Calu3 (cell line): ENCODE measurements at regions not wholly inside any gene's neighbourhood (a gene's known extent, or its start where the extent isn't known, plus 50 kb on each side); places are given as distances from the start of the nearest gene placed in this dataset.

ENCODE experiments used
- BruUV-seq: library from RNA; stranded (reverse); fragments of 400-500 nt; replicated peaks from 2 replicates; lab custom pipeline; 2021; lab: Mats Ljungman, UMichigan
- CTCF ChIA-PET: fragments of 300-600 bp; sonication (Branson Sonifier 250); formaldehyde crosslinking; loops from one replicate; lab custom pipeline; 2022; ENCODE audit warnings: antibody characterized with exemption; lab: Charles Lee
- DNase-seq: peaks from one replicate; pipeline ENCODE4 v3.0.0; 2022
- H3K27ac Mint-ChIP-seq: one replicate; pipeline ENCODE4 v1.8.0; 2022; ENCODE audit warnings: mixed read lengths; ENCODE audit not compliant: unreplicated experiment
- H3K27me3 Mint-ChIP-seq: one replicate; pipeline ENCODE4 v1.8.0; 2022; ENCODE audit warnings: mixed read lengths; ENCODE audit not compliant: unreplicated experiment
- H3K36me3 Mint-ChIP-seq: one replicate; pipeline ENCODE4 v1.8.0; 2022; ENCODE audit warnings: mild to moderate bottlenecking, moderate library complexity, mixed read lengths; ENCODE audit not compliant: insufficient read depth, unreplicated experiment
- H3K4me1 Mint-ChIP-seq: one replicate; pipeline ENCODE4 v1.8.0; 2022; ENCODE audit warnings: mild to moderate bottlenecking, low read depth, mixed read lengths; ENCODE audit not compliant: unreplicated experiment
- H3K4me3 Mint-ChIP-seq: one replicate; pipeline ENCODE4 v1.8.0; 2022; ENCODE audit warnings: mild to moderate bottlenecking, low read depth, moderate library complexity, mixed read lengths; ENCODE audit not compliant: unreplicated experiment
- H3K9me3 Mint-ChIP-seq: one replicate; pipeline ENCODE4 v1.8.0; 2022; ENCODE audit warnings: low read depth, mixed read lengths; ENCODE audit not compliant: unreplicated experiment
- intact Hi-C: fragments of 100-400 bp; cut with micrococcal nuclease; formaldehyde crosslinking; loops from one replicate; pipeline ENCODE4 v1.10.0; 2022; ENCODE audit not compliant: unreplicated experiment
- TF ChIP-seq, protein P1 (sequence below): fragments of 200-600 bp; IDR thresholded peaks from one replicate; pipeline ENCODE4 v1.8.0; 2022; ENCODE audit warnings: antibody characterized with exemption; ENCODE audit not compliant: unreplicated experiment

DNA sequence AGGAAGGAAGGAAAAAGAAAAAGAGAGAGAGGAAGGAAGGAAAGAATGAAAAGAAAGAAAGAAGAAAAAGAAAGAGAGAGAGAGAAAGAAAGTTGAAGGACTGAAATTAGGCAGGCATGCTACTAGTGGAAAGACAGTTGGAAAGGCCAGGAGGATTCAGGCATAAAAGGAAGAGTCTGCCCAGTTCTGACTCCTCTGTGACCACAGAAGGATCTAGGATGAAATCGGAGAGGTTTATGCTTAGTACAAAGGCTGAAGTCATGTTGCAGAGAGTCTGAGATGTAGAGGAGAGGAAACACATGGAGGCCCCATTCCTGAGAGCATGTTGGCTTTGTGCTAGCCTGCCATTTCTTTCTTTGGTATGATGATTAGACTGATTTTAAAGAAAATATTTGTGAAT lies 246.5 kb upstream of the ARGLU1 start:
- intact Hi-C loops, result no loop called here
- Mint-ChIP-seq H3K4me1 (no peaks in the 10 kb centered on the region), H3K27me3 (no peaks in the 10 kb centered on the region), H3K27ac (no peak overlapping the region), H3K36me3 (no peaks in the 10 kb centered on the region), H3K4me3 (no peak overlapping the region), H3K9me3 (peaks cover 3% of the 10 kb centered on the region)
- DNase-seq, result no peak
- BruUV-seq, result no TSS peak
- TF ChIP-seq, protein P1, sequence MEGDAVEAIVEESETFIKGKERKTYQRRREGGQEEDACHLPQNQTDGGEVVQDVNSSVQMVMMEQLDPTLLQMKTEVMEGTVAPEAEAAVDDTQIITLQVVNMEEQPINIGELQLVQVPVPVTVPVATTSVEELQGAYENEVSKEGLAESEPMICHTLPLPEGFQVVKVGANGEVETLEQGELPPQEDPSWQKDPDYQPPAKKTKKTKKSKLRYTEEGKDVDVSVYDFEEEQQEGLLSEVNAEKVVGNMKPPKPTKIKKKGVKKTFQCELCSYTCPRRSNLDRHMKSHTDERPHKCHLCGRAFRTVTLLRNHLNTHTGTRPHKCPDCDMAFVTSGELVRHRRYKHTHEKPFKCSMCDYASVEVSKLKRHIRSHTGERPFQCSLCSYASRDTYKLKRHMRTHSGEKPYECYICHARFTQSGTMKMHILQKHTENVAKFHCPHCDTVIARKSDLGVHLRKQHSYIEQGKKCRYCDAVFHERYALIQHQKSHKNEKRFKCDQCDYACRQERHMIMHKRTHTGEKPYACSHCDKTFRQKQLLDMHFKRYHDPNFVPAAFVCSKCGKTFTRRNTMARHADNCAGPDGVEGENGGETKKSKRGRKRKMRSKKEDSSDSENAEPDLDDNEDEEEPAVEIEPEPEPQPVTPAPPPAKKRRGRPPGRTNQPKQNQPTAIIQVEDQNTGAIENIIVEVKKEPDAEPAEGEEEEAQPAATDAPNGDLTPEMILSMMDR, result no peak
- CTCF ChIA-PET, result no interaction called here

DNA sequence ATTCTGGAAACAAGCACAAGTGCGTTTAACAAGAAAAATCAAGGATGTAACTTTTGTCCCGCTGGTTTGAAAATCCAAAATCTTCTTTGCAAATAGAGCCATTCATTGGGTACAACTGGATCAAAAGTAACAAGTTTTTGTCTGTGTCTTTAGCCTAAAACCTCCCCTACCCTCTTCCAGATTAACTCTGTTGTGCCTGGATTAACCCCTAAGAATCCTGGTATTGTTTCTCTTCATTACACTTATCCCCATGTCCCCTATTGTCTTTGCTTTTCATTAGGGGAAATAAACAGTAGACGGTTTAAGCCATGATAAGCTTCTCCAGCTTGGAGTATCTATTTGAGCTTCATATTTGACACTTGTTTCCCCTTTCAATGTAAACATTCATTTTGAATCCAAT lies 242.1 kb upstream of the ARGLU1 start:
- TF ChIP-seq, protein P1, result no peak
- H3K4me1 Mint-ChIP-seq, result no peaks in the 10 kb centered on the region
- no TSS peak for BruUV-seq

DNA sequence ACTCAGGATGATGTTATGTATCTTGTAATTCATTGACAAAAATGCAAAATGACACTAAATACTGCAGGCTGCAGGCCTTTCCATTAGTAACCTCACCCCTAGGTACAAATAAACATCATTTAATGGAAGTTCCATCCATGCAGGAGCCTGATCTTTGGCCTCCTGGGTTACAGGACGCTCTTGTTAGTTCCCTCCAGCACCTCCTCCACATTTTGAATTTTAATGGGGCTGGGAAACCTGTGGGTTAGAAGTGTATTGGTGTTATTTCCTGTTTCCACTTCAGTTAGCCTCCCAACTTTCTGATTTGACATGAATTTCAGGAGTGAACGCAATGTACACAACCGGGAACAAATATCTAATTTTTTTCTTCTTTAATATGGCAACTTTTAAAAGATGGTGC lies 237.1 kb upstream of the ARGLU1 start:
- Mint-ChIP-seq H3K27ac (no peak overlapping the region), H3K9me3 (no peaks in the 10 kb centered on the region), H3K4me1 (no peaks in the 10 kb centered on the region), H3K27me3 (no peaks in the 10 kb centered on the region), H3K4me3 (no peak overlapping the region), H3K36me3 (no peaks in the 10 kb centered on the region)
- CTCF ChIA-PET, result no interaction called here
- TF ChIP-seq, protein P1, result no peak
- BruUV-seq, result no TSS peak
- intact Hi-C loops, result no loop called here
- DNase-seq, result no peak

More for the DNA sequence above, 242.1 kb upstream of the ARGLU1 start:
- Mint-ChIP-seq H3K36me3 (no peaks in the 10 kb centered on the region), H3K27me3 (no peaks in the 10 kb centered on the region), H3K9me3 (no peaks in the 10 kb centered on the region), H3K27ac (no peak overlapping the region), H3K4me3 (no peak overlapping the region)
- no peak for DNase-seq
- CTCF ChIA-PET, result no interaction called here
- intact Hi-C loops, result no loop called here

DNA sequence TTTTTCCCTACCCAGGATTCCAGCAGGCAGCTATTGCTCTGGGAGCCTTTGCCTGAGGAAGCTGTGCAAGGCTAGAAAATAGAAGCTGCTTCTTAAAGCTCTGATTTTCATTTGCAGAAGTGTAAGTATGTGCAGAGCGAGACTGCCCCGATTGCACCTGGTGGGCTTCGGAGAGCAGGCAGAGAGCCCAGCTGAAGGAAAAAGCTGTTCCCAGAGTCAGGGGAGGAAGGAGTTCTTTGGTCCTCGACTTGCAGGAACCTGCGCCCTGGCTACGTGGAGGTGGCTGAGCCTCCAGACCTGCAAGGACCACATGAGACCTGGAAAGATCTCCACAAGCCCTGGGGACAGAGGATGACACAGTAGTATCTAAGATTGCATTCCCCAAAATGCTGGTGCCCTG lies 235.0 kb upstream of the ARGLU1 start:
- H3K4me1 Mint-ChIP-seq, result no peaks in the 10 kb centered on the region

More for the DNA sequence above, 235.0 kb upstream of the ARGLU1 start:
- intact Hi-C loops, result no loop called here
- no peaks in the 10 kb centered on the region for H3K9me3 Mint-ChIP-seq
- CTCF ChIA-PET, result no interaction called here
- no peaks in the 10 kb centered on the region for H3K36me3 Mint-ChIP-seq
- no peaks in the 10 kb centered on the region for H3K27me3 Mint-ChIP-seq
- no peak overlapping the region for H3K4me3 Mint-ChIP-seq
- BruUV-seq, result no TSS peak
- no peak for DNase-seq
- TF ChIP-seq, protein P1, result no peak
- no peak overlapping the region for H3K27ac Mint-ChIP-seq
